Keratinocyte (primary cell): ENCODE measurements at regions not wholly inside any gene's neighbourhood (a gene's known extent, or its start where the extent isn't known, plus 50 kb on each side); places are given as distances from the start of the nearest gene placed in this dataset.

ENCODE experiments used
- EZH2 ChIP-seq: IDR thresholded peaks from one replicate; pipeline ENCODE4 v1.6.1; 2012; ENCODE audit warnings: inconsistent platforms, mild to moderate bottlenecking, low read length, moderate library complexity
- TF ChIP-seq, protein P1 (sequence below), 3 experiments: IDR thresholded peaks in 1 of 3; conservative IDR thresholded peaks in 1 of 3; optimal IDR thresholded peaks in 1 of 3; 2 replicates in 2 of 3; 3 replicates in 1 of 3; pipeline versions ENCODE3 to v1.5.1; 2011; ENCODE audit warnings: low read length in 3 of 3, mild to moderate bottlenecking in 3 of 3, moderate library complexity in 2 of 3, control low read depth in 1 of 3, inconsistent platforms in 1 of 3; ENCODE audit not compliant: insufficient read depth in 2 of 3; ENCODE audit errors: extremely low read depth in 1 of 3

DNA sequence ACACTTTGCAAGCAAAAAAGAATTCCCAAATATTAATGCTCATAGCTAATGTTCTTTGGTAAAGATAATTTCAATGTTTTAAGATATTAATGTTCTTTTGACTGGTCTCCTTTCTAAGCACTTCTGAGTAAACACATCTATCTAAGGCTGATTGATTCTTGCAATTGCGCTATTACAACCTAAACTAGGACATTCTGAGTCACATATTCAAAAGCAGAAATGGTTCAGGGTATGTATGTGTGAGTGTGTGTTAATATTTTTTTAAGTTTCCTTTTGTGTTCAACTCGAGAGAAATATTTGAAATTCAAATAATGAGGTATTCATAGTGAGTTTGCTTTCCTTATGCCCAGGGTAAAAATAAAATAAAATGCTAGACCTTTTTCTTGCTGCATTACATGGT, 203.6 kb upstream of the GRIK3 start:
- TF ChIP-seq, protein P1, sequence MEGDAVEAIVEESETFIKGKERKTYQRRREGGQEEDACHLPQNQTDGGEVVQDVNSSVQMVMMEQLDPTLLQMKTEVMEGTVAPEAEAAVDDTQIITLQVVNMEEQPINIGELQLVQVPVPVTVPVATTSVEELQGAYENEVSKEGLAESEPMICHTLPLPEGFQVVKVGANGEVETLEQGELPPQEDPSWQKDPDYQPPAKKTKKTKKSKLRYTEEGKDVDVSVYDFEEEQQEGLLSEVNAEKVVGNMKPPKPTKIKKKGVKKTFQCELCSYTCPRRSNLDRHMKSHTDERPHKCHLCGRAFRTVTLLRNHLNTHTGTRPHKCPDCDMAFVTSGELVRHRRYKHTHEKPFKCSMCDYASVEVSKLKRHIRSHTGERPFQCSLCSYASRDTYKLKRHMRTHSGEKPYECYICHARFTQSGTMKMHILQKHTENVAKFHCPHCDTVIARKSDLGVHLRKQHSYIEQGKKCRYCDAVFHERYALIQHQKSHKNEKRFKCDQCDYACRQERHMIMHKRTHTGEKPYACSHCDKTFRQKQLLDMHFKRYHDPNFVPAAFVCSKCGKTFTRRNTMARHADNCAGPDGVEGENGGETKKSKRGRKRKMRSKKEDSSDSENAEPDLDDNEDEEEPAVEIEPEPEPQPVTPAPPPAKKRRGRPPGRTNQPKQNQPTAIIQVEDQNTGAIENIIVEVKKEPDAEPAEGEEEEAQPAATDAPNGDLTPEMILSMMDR (optimal IDR thresholded peaks at IDR 0.05 in 1 of 3, IDR thresholded peaks at IDR 0.05 in 1 of 3, conservative IDR thresholded peaks at IDR 0.05 in 1 of 3; ENCODE audit: extremely low read depth in 1 of 3, insufficient read depth in 2 of 3, low read length in 3 of 3) = no peak
- TF ChIP-seq EZH2 = no peak
